Activated CD4-positive, alpha-beta T cell treated with anti-CD3 and anti-CD28 coated beads for 36 hours (primary cell): ENCODE measurements at regions not wholly inside any gene's neighbourhood (a gene's known extent, or its start where the extent isn't known, plus 50 kb on each side); places are given as distances from the start of the nearest gene placed in this dataset.

Source experiments
- ATAC-seq: fragments of 200-7000 bp; cut with Tn5 transposase; one replicate; pipeline ENCODE4 v1.10.0; 2021; ENCODE audit warnings: mild to moderate bottlenecking, moderate library complexity
- CTCF ChIA-PET: fragments of 350-600 bp; sonication (Branson Sonifier 250); formaldehyde crosslinking; loops from one replicate; lab custom pipeline; 2021; ENCODE audit warnings: antibody characterized with exemption; lab: Charles Lee
- POLR2A ChIA-PET: fragments of 350-600 bp; sonication (Branson Sonifier 250); formaldehyde crosslinking; loops from one replicate; lab custom pipeline; 2021; ENCODE audit warnings: antibody characterized with exemption, inconsistent platforms; lab: Charles Lee
- DNase-seq: peaks from one replicate; pipeline ENCODE4 v3.0.0-alpha.2; 2020
- H3K27ac Mint-ChIP-seq: one replicate; pipeline ENCODE4 v1.8.0; 2021; ENCODE audit warnings: mixed read lengths
- H3K27me3 Mint-ChIP-seq: one replicate; pipeline ENCODE4 v1.8.0; 2021; ENCODE audit warnings: mixed read lengths
- H3K36me3 Mint-ChIP-seq: one replicate; pipeline ENCODE4 v1.8.0; 2021; ENCODE audit warnings: low read depth, mixed read lengths
- H3K4me1 Mint-ChIP-seq: one replicate; pipeline ENCODE4 v1.8.0; 2021; ENCODE audit warnings: mixed read lengths
- H3K4me3 Mint-ChIP-seq: one replicate; pipeline ENCODE4 v1.8.0; 2021; ENCODE audit warnings: mild to moderate bottlenecking, moderate library complexity, mixed read lengths
- H3K9me3 Mint-ChIP-seq: one replicate; pipeline ENCODE4 v1.8.0; 2021; ENCODE audit warnings: low read depth, mixed read lengths
- intact Hi-C, 2 experiments: fragments of 100-400 bp; cut with DNase I in 1 of 2; cut with micrococcal nuclease in 1 of 2; formaldehyde crosslinking; loops; one replicate each; pipeline versions ENCODE4 v1.14.2 to v1.15.1; 2022 to 2024; cut with DNase I, micrococcal nuclease

GRCh38 chr22:49052023-49052538, 775.6 kb downstream of the BRD1 start:
- peak; percentile 71 for ATAC-seq
- Mint-ChIP-seq H3K27me3 (peaks cover 3% of the 10 kb centered on the region), H3K4me3 (peak overlapping the region; percentile 58), H3K9me3 (no peaks in the 10 kb centered on the region), H3K27ac (no peak overlapping the region), H3K4me1 (no peaks in the 10 kb centered on the region), H3K36me3 (no peaks in the 10 kb centered on the region)
- DNase-seq, result peak; percentile 41
- intact Hi-C loops, result no loop called here
- ChIA-PET POLR2A (no interaction called here), CTCF (no interaction called here)

- POLR2A ChIA-PET, result no interaction called here
- Mint-ChIP-seq H3K36me3 (no peaks in the 10 kb centered on the region), H3K27ac (no peak overlapping the region), H3K9me3 (no peaks in the 10 kb centered on the region), H3K27me3 (peaks cover 2% of the 10 kb centered on the region), H3K4me3 (no peak overlapping the region), H3K4me1 (no peaks in the 10 kb centered on the region)
- ATAC-seq, result no peak
- DNase-seq, result no peak
- CTCF ChIA-PET, result no interaction called here
- intact Hi-C loops, result no loop called here
Observed at GRCh38 chr22:49051491-49052022, 776.1 kb downstream of the BRD1 start.

GRCh38 chr22:49049691-49050090, 778.0 kb downstream of the BRD1 start:
- Mint-ChIP-seq H3K4me1 (no peaks in the 10 kb centered on the region), H3K27ac (no peak overlapping the region), H3K36me3 (no peaks in the 10 kb centered on the region), H3K9me3 (no peaks in the 10 kb centered on the region), H3K27me3 (peaks cover 8% of the 10 kb centered on the region), H3K4me3 (no peak overlapping the region)
- POLR2A ChIA-PET, result no interaction called here
- intact Hi-C loops, result loop anchor here (5.0 kb wide), 2 partner anchors 258 to 678 kb away; no protein-coding TSS in a partner anchor
- ATAC-seq (no peak), DNase-seq (no peak)
- CTCF ChIA-PET, result no interaction called here

- H3K36me3 Mint-ChIP-seq, result no peaks in the 10 kb centered on the region
- peaks cover 8% of the 10 kb centered on the region for H3K27me3 Mint-ChIP-seq
- DNase-seq (no peak), ATAC-seq (no peak)
- ChIA-PET POLR2A (no interaction called here), CTCF (no interaction called here)
- no peak overlapping the region for H3K27ac Mint-ChIP-seq
- no peak overlapping the region for H3K4me3 Mint-ChIP-seq
- intact Hi-C loops, result loop anchor here (5.0 kb wide), 2 partner anchors 259 to 679 kb away; no protein-coding TSS in a partner anchor
- H3K4me1 Mint-ChIP-seq, result no peaks in the 10 kb centered on the region
- H3K9me3 Mint-ChIP-seq, result no peaks in the 10 kb centered on the region
Observed at GRCh38 chr22:49048591-49048990, 779.1 kb downstream of the BRD1 start.

GRCh38 chr22:49047447-49047846, 780.2 kb downstream of the BRD1 start:
- H3K27me3 Mint-ChIP-seq, result peaks cover 8% of the 10 kb centered on the region
- H3K27ac Mint-ChIP-seq, result no peak overlapping the region
- no peaks in the 10 kb centered on the region for H3K9me3 Mint-ChIP-seq
- no peaks in the 10 kb centered on the region for H3K4me1 Mint-ChIP-seq
- no peak for ATAC-seq
- no peak for DNase-seq
- intact Hi-C loops, result loop anchor here (5.0 kb wide), 2 partner anchors 260 to 680 kb away; no protein-coding TSS in a partner anchor
- ChIA-PET POLR2A (no interaction called here), CTCF (interaction anchor here (0.8 to 1.5 kb wide), 3 partner anchors 13 to 193 kb away, joined by 3 to 5 read pairs (median 3); no protein-coding TSS in a partner anchor)
- H3K36me3 Mint-ChIP-seq, result no peaks in the 10 kb centered on the region
- H3K4me3 Mint-ChIP-seq, result no peak overlapping the region

GRCh38 chr22:49046546-49047361, 780.9 kb downstream of the BRD1 start:
- CTCF ChIA-PET, result interaction anchor here (0.8 to 1.5 kb wide), 5 partner anchors 13 to 587 kb away, joined by 3 to 5 read pairs (median 4); no protein-coding TSS in a partner anchor
- H3K4me1 Mint-ChIP-seq, result no peaks in the 10 kb centered on the region
- ATAC-seq, result peak; percentile 51
- no peak overlapping the region for H3K4me3 Mint-ChIP-seq
- no peaks in the 10 kb centered on the region for H3K36me3 Mint-ChIP-seq
- POLR2A ChIA-PET, result no interaction called here
- no peak overlapping the region for H3K27ac Mint-ChIP-seq
- peaks cover 8% of the 10 kb centered on the region for H3K27me3 Mint-ChIP-seq
- peak; percentile 67 for DNase-seq
- intact Hi-C loops, result loop anchor here (1.0 to 5.0 kb wide), 3 partner anchors 259 to 681 kb away; no protein-coding TSS in a partner anchor
- no peaks in the 10 kb centered on the region for H3K9me3 Mint-ChIP-seq

GRCh38 chr22:49046000-49046545, 781.6 kb downstream of the BRD1 start:
- Mint-ChIP-seq H3K4me1 (no peaks in the 10 kb centered on the region), H3K4me3 (no peak overlapping the region), H3K36me3 (no peaks in the 10 kb centered on the region), H3K9me3 (no peaks in the 10 kb centered on the region), H3K27me3 (peaks cover 10% of the 10 kb centered on the region), H3K27ac (no peak overlapping the region)
- no peak for ATAC-seq
- POLR2A ChIA-PET, result no interaction called here
- DNase-seq, result no peak
- intact Hi-C loops, result loop anchor here (1.0 to 5.0 kb wide), 3 partner anchors 259 to 681 kb away; no protein-coding TSS in a partner anchor
- CTCF ChIA-PET, result interaction anchor here (0.9 to 1.5 kb wide), 4 partner anchors 19 to 587 kb away, joined by 3 to 5 read pairs (median 4); no protein-coding TSS in a partner anchor

- H3K36me3 Mint-ChIP-seq, result no peaks in the 10 kb centered on the region
- POLR2A ChIA-PET, result no interaction called here
- no peaks in the 10 kb centered on the region for H3K9me3 Mint-ChIP-seq
- CTCF ChIA-PET, result interaction anchor here (0.6 to 0.7 kb wide), 2 partner anchors 34 to 262 kb away, joined by 3 read pairs; no protein-coding TSS in a partner anchor
- peaks cover 10% of the 10 kb centered on the region for H3K27me3 Mint-ChIP-seq
- intact Hi-C loops, result loop anchor here (5.0 kb wide), 2 partner anchors 262 to 682 kb away; no protein-coding TSS in a partner anchor
- H3K4me3 Mint-ChIP-seq, result no peak overlapping the region
- DNase-seq (no peak), ATAC-seq (no peak)
- H3K4me1 Mint-ChIP-seq, result no peaks in the 10 kb centered on the region
- H3K27ac Mint-ChIP-seq, result no peak overlapping the region
Observed at GRCh38 chr22:49045276-49045675, 782.4 kb downstream of the BRD1 start.

GRCh38 chr22:49044776-49045175, 782.9 kb downstream of the BRD1 start:
- ChIA-PET POLR2A (no interaction called here), CTCF (interaction anchor here (0.6 to 0.7 kb wide), 2 partner anchors 35 to 261 kb away, joined by 3 read pairs; no protein-coding TSS in a partner anchor)
- H3K9me3 Mint-ChIP-seq, result no peaks in the 10 kb centered on the region
- peaks cover 10% of the 10 kb centered on the region for H3K27me3 Mint-ChIP-seq
- H3K4me3 Mint-ChIP-seq, result no peak overlapping the region
- H3K4me1 Mint-ChIP-seq, result no peaks in the 10 kb centered on the region
- intact Hi-C loops, result loop anchor here (5.0 kb wide), 2 partner anchors 263 to 683 kb away; no protein-coding TSS in a partner anchor
- ATAC-seq (no peak), DNase-seq (no peak)
- no peaks in the 10 kb centered on the region for H3K36me3 Mint-ChIP-seq
- no peak overlapping the region for H3K27ac Mint-ChIP-seq

GRCh38 chr22:49044091-49044490, 783.6 kb downstream of the BRD1 start:
- H3K9me3 Mint-ChIP-seq, result no peaks in the 10 kb centered on the region
- intact Hi-C loops, result no loop called here

More at GRCh38 chr22:49044091-49044490, 783.6 kb downstream of the BRD1 start:
- POLR2A ChIA-PET, result no interaction called here
- ATAC-seq (no peak), DNase-seq (no peak)
- Mint-ChIP-seq H3K36me3 (no peaks in the 10 kb centered on the region), H3K4me1 (no peaks in the 10 kb centered on the region), H3K4me3 (no peak overlapping the region), H3K27me3 (peaks cover 10% of the 10 kb centered on the region), H3K27ac (no peak overlapping the region)
- CTCF ChIA-PET, result no interaction called here
